Fibroblast of lung (primary cell): ENCODE measurements at regions not wholly inside any gene's neighbourhood (a gene's known extent, or its start where the extent isn't known, plus 50 kb on each side); places are given as distances from the start of the nearest gene placed in this dataset.

Source experiments
- DNase-seq, 2 donors: peaks; one replicate each; pipeline versions ENCODE4 v3.0.0 to v3.0.0-alpha.2; 2010; ENCODE audit warnings: low read depth in 2 of 2
- H2AFZ ChIP-seq: 2 replicates; pipeline ENCODE4 v1.5.1; 2012; ENCODE audit warnings: low read length, control low read depth, inconsistent platforms
- H3K27ac ChIP-seq: 2 replicates; pipeline ENCODE4 v1.5.1; 2011; ENCODE audit warnings: low read length, control low read depth; ENCODE audit not compliant: insufficient read depth
- H3K27me3 ChIP-seq: 2 replicates; pipeline ENCODE4 v1.5.1; 2011; ENCODE audit warnings: mild to moderate bottlenecking, low read length; ENCODE audit not compliant: control insufficient read depth, insufficient read depth
- H3K36me3 ChIP-seq: 2 replicates; pipeline ENCODE4 v1.5.1; 2011; ENCODE audit warnings: low read length; ENCODE audit not compliant: control insufficient read depth, insufficient read depth
- H3K4me1 ChIP-seq: 2 replicates; pipeline ENCODE4 v1.5.1; 2011; ENCODE audit warnings: low read length; ENCODE audit not compliant: control insufficient read depth, insufficient read depth; ENCODE audit errors: extremely low read depth
- H3K4me2 ChIP-seq: 2 replicates; pipeline ENCODE4 v1.5.1; 2011; ENCODE audit warnings: low read length, control low read depth; ENCODE audit not compliant: insufficient read depth; ENCODE audit errors: extremely low read depth
- H3K4me3 ChIP-seq, 4 experiments: fragments of 200-600 bp in 1 of 4; sonication (generic) in 1 of 4; replicated peaks in 1 of 4; 2 replicates each; pipeline ENCODE4 v1.5.1; 2011 to 2016; ENCODE audit warnings: low read length in 4 of 4, low read depth in 3 of 4, mild to moderate bottlenecking in 3 of 4, control low read depth in 2 of 4, inconsistent platforms in 1 of 4, mixed read lengths in 1 of 4; ENCODE audit not compliant: insufficient read depth in 1 of 4; ENCODE audit errors: control extremely low read depth in 1 of 4
- H3K79me2 ChIP-seq: 2 replicates; pipeline ENCODE4 v1.5.1; 2012; ENCODE audit warnings: mild to moderate bottlenecking, low read length, inconsistent platforms; ENCODE audit not compliant: control insufficient read depth, insufficient read depth
- H3K9ac ChIP-seq: 2 replicates; pipeline ENCODE4 v1.5.1; 2011; ENCODE audit warnings: mild to moderate bottlenecking, low read length, control low read depth; ENCODE audit not compliant: insufficient read depth
- H3K9me3 ChIP-seq: 2 replicates; pipeline ENCODE4 v1.5.1; 2012; ENCODE audit warnings: low read depth, low read length; ENCODE audit not compliant: control insufficient read depth, insufficient read depth
- H4K20me1 ChIP-seq: 2 replicates; pipeline ENCODE4 v1.5.1; 2011; ENCODE audit warnings: low read length; ENCODE audit not compliant: control insufficient read depth, insufficient read depth; ENCODE audit errors: extremely low read depth
- CTCF ChIP-seq, 2 donors: IDR thresholded peaks in 1 of 2; conservative IDR thresholded peaks in 1 of 2; 1 replicate in 1 of 2; 2 replicates in 1 of 2; pipeline ENCODE4 v1.5.1; 2011 to 2012; ENCODE audit warnings: low read length in 2 of 2, control low read depth in 1 of 2, inconsistent platforms in 1 of 2, low read depth in 1 of 2, mild to moderate bottlenecking in 1 of 2
- EZH2 ChIP-seq: IDR thresholded peaks from 2 replicates; pipeline ENCODE4 v1.5.1; 2012; ENCODE audit warnings: low read length, control low read depth, mild to moderate bottlenecking; ENCODE audit errors: missing control alignments

GRCh38 chr1:4346131-4346530, 308.3 kb upstream of the AJAP1 start:
- Histone ChIP-seq H3K9me3 (no peaks in the 10 kb centered on the region), H4K20me1 (no peaks in the 10 kb centered on the region), H3K4me2 (no peak overlapping the region), H3K27ac (no peak overlapping the region), H3K4me3 (no peak overlapping the region), H3K36me3 (no peaks in the 10 kb centered on the region), H2AFZ (no peak overlapping the region), H3K9ac (no peak overlapping the region), H3K27me3 (no peaks in the 10 kb centered on the region), H3K79me2 (no peaks in the 10 kb centered on the region), H3K4me1 (no peaks in the 10 kb centered on the region)
- no peak for DNase-seq
- TF ChIP-seq CTCF (conservative IDR thresholded peaks at IDR 0.05 in 1 of 2, IDR thresholded peaks at IDR 0.05 in 1 of 2; ENCODE audit: low read depth in 1 of 2, low read length in 2 of 2) (no peak), EZH2 (no peak)

GRCh38 chr1:4351453-4351852, 303.0 kb upstream of the AJAP1 start:
- Histone ChIP-seq H3K9ac (no peak overlapping the region), H3K27me3 (no peaks in the 10 kb centered on the region), H3K4me3 (no peak overlapping the region), H3K27ac (no peak overlapping the region), H2AFZ (no peak overlapping the region), H3K36me3 (no peaks in the 10 kb centered on the region), H3K79me2 (no peaks in the 10 kb centered on the region), H3K4me2 (no peak overlapping the region), H3K9me3 (no peaks in the 10 kb centered on the region), H4K20me1 (no peaks in the 10 kb centered on the region), H3K4me1 (no peaks in the 10 kb centered on the region)
- no peak for DNase-seq
- TF ChIP-seq CTCF (conservative IDR thresholded peaks at IDR 0.05 in 1 of 2, IDR thresholded peaks at IDR 0.05 in 1 of 2; ENCODE audit: low read depth in 1 of 2, low read length in 2 of 2): no peak
- TF ChIP-seq EZH2: no peak

- Histone ChIP-seq H3K36me3 (no peaks in the 10 kb centered on the region), H4K20me1 (no peaks in the 10 kb centered on the region), H3K79me2 (no peaks in the 10 kb centered on the region), H3K4me3 (no peak overlapping the region), H3K9ac (no peak overlapping the region), H3K27ac (no peak overlapping the region), H3K27me3 (no peaks in the 10 kb centered on the region), H3K9me3 (no peaks in the 10 kb centered on the region), H2AFZ (no peak overlapping the region), H3K4me1 (no peaks in the 10 kb centered on the region), H3K4me2 (no peak overlapping the region)
- no peak for DNase-seq
- TF ChIP-seq EZH2: no peak
- no peak for TF ChIP-seq CTCF (conservative IDR thresholded peaks at IDR 0.05 in 1 of 2, IDR thresholded peaks at IDR 0.05 in 1 of 2; ENCODE audit: low read depth in 1 of 2, low read length in 2 of 2)
These were observed 301.1 kb upstream of the AJAP1 start for GRCh38 chr1:4353090-4353856.
